ENCODE measurements at regions not wholly inside any gene's neighbourhood (a gene's known extent, or its start where the extent isn't known, plus 50 kb on each side); places are given as distances from the start of the nearest gene placed in this dataset.
A peak's percentile ranks its signal among the peaks of the same experiment; 100 is the strongest.

DNA sequence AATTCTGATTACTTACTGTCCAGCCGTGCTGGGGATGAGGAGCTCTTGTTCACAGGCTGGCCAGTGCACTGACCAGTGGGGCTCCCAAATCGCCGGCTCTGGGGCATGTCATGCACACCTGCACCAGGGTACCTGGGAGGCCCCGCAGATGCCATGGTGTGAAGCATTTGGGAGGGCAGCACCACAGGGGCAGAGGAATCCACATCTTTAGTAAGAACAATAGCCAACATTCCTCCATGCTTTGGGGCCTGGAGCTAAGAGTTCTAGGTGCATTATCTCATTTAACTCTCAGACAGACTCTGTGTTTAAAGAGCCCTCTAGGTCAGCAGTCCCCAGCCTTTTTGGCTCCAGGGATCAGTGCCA lies 104.2 kb downstream of the ACKR3 start:
- DNase-seq: no peak

DNA sequence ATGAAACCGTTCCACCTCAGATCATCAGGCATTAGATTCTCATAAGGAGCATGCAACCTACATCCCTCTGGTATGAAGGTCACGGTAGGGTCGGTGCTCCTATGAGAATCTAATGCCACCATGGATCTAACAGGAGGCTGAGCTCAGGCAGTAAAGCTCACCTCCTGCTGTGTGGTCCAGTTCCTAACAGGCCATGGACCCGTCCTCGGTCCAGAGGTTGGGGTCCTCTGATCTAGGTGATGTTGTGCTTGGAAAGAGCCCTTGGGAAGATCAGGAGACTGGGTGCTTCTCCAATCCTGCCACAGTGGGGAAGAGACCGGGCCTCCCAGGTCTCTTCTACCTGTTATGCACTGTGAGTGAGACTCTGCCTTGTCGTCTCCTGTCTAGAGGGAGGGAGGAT lies 104.6 kb downstream of the ACKR3 start:
- no peak for DNase-seq

DNA sequence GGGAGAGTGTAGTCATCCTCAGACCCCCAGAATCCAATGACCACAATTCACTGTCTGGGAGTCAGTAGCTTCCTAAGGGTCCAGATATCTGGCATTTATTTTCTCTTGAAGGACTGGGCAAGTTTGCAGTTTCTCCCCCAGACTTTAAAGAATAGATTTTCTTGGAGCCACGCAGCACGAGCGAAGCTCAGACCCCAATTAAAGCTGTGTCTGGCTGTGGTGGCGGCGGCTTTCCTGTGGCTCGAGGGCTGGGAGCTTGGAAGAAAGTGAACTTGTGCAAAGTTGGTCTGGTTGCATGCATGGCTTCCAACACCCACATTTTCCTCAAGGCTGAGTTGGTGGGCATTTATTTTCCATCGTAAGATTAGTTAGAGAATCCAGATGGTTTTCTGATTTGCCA lies 105.0 kb downstream of the ACKR3 start:
- no peak for DNase-seq

DNA sequence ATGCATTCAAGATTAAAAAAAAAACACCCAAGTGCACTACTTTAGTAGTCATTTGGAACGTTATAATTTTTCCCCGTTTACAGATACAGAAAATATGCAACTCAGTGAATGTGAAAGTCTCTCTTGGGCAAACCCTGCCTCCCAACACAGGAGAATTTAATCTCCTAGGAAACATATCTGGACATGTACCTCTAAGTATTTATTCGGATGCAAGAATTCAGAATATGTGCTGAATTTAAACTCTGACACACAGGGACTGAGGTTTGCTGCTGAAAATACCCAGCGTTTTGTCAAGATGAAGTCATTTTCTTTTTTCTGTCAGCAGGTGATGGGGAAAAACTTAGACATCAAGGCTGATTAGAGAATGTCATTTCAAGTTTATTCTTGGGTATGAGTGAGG lies 105.4 kb downstream of the ACKR3 start:
- no peak for DNase-seq

DNA sequence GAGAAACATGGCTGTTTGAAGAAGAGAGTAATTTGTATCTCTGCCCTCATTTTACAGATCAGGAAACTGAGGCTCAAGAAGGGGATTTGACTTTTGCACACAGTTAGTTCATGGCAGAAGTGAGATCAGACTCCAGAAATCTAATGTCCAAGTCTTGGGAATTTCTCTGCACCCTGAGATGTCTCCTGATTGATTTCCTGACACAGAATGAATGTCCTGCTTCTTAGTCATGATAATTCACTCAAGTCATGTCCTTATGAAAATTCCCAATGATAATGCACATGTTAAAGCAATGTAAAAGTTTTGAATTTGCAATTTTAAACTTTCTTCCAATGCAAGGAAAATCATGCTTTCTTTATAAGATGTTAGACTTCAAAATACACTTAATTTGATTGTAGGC lies 105.9 kb downstream of the ACKR3 start:
- DNase-seq: no peak

DNA sequence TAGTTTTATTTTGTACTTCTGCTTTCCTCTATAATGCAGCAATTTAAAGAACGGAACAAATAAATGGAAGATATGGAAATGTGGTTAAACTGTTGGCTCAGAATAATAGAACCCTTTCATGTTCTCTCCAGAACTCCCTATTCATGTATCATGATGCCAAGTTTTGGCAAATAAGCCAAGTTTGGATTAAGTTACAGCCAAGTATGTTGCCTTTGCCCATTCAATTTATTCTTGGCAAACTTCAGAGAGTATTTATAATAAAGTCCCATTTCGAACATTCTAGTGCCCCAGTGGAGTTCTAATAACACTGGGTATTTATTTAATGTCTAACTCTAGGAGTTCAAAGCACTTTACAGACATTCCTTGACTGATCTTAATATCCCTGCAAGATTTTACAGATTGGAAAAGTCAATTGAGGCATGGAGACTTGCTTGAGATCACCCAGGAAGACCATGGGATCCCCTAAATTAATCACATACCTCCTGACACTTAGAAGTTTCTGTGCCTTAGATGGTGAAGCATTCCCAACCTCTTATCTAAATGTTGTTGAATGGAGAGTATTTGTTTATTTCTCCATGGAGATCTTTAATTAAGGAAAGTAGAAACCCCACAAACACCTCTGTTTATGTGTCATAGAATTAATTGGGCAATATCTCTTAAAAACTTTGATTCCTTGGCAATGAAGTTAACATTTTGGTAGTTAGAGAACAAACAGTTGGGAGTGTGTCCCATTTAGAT lies 106.7 kb downstream of the ACKR3 start:
- no peak for DNase-seq

DNA sequence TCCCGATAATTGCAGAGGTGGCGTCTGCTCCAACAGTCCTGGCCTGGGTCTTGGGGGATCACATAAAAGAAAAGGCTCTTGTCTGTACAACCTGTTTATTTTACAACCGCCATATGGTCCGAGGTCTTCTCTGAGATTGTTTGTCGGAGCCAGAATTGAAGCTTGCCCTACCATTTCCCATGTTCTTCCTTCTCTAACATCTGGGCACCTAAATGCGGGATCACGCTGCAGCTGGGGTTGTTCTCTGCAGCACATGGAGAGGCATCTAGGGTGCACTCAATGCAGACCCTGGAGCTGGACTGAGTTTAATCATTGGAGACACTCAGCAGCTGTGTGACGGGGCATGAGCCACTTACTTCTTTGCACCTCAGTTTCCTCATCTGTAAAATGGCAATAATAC lies 107.7 kb downstream of the ACKR3 start:
- no peak for DNase-seq

DNA sequence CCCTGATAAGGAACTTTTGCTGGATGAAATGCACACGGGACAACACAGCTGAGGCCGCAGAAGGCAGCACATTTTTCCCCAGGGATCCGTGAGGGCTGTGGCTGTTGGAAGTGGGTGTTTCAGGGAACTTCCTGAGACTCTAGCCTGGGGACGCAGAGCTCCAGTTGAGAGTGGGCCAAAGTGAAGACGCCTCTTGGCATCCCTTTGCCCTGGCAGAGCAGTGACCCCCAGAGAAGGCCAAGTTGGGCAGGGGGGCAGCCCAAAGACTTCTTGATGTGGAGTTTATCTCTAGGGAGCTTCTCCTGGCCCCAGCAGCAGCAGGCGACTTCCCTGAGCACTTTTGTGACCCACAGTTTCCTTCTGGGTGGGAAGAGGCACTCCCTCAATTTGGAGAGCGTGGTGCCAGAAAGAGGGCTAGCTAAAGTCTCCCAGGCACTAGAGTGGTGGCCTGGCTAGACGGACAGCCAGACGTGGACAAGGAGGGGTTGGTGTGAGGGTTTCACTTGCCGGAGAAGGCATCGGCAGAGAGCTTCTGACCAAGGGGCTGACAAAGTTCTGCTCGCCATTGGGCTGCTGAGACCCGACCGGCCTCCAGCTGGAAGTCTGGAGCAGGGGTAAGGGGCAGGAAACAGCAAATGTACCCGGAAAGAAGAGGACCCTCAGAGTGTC lies 108.8 kb downstream of the ACKR3 start:
- no peak for DNase-seq

DNA sequence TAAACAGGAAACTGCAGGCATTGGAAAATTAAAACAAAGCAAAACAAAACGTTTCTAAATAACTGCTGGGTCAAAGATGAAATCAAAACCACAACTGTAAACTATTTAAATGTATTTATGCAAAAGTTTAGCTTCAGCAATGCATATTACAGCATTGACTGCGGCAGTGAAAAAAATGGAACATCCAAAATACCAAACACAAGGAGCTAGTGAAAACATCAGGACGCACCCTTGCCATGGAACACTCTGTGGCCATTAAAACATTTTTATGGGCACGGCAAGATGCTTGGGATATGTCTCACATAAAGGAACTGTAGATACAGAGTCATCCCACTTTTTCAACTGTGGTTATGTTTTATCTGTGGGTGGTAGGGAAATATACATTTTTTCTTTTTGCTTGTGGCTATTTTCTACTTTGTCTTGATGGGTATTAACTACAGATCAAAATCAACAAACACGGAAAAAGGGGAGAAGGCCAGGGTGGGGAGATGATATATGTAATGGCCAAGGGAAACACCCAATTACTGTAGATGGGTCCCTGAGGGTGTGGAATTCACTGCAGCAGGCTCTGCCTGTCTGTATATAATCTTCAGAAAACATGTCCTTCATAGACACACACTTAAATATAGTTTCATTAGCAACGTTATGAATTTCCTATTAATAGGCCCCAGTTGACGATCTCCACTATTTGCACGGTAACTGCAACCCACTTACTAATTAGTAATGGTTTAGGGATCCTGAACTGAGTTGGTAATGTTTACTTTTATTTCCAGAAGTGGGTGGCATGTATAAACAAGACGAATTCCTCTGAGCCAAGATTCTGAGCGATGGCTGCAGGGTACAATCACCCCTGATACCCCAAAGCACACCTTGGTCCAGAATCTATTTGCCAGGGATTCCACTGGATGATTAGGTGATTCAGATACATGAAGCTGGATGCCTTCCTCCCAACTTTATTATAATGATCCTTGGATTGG lies 110.5 kb downstream of the ACKR3 start:
- no peak for DNase-seq

DNA sequence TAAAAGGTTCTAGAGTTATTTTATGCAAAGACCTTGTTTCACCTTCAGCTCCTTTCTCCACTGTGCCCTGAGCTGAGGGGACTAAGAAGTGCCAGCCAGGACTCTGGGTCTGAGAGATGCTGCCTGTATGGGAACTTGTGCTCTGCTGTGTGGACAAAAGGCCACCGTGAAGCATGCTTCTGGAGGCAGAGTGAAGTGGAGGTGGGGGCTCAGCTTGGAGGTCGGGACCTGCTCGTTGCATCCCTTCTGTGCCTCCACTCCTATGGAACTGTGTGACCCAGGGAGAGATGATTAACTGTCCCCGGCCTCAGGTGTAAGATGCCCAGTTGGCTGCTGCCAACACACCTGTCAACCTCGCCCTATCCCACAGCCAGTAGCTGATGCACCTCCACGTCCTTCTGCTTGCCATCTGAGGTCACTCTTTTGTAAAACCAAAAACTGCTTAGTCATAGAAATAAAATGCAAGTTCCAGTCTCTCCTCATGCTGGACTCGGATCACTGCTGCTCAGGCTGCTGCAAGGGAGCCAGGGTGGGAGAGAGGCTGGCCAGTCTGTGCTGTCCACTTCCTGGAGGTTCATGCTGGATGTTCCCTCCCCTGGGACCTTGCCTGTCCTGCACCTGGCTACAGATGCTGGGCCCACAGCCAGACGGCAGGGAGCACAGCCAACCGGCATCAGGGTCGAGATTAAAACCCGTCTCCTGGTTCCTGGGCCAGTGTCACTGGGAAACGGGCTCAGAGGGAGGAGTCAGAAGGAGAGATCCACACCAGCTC lies 113.2 kb downstream of the ACKR3 start:
- no peak for DNase-seq

DNA sequence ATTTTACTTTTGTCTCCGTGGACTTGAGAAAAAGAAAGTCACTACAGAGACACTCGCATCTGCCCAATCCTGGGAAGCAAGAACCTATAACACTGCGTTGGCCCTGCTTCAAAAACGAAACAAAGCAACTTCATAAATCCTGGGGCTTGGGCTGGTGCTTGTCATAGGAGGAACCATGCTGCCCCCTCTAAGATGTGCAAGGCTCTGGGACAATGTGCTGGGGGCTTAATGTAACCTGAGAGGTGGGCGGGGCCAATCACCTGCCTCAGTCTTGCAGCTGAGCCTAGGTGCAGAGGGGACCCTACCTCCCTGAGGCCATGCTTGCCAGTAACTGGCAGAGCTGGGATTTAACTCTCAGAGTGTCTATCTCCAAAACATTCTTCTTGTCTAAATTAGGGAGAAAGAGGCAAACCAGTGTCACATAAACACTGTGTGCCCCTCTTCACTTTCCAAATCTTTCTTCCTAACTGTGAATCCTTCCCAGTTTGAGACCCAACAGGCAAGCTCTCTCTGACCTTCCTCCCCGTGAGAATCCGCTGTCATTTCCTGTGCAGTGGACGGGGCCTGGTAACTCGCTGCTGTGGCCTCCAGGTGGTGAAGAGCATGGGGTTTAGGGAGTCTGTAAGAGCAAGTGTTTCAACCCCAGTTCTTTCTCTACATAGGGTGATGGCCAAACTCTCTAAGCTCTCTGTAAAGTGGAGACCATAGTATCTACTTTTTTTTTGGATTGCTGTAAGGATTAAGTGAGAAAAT lies 115.1 kb downstream of the ACKR3 start:
- DNase-seq: no peak

DNA sequence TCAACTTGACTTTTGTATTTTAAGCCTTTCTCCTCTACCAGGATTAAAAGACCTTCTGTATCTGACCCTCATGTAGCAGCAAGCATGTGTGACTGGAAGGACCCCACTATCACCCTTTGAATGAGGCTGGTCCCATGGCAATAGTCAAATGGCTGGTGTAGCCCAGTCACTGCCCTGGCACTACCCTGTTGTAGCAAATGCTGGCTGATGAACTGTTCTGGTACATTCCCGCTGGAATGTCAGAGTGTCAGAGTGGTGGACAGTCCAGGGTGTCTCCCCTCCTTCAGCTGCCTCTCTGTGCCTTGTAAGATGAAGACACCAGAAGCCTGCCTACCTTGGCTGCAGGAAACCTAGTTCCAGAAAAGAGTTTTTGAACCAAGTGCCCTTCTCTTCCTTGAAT lies 115.7 kb downstream of the ACKR3 start:
- DNase-seq: no peak

DNA sequence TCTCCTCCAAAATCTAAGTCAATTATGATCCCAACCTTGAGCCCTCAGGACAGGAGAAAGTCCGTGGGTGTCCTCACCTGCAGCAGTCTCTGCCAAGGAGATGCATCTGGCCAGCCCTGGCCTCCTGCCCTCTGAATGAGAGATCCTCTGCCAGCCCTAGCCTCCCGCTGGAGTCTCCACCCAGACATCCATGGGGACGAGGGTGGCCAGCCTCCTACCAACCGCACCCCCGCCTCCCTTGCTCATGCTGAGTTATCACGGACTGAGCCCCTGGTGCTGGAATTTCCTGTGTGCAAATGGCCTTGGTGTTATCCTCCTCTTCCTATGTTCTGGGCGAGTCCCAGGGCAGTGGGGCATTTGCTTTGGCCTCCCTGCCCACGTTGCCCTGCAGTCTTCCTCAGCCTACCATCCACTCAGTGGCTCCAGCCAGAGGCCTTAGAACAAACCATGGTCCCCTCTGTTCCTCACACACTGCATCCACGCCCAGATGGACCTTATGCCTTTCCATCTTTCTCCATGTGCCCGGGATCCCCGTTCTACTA lies 116.4 kb downstream of the ACKR3 start:
- DNase-seq: no peak

DNA sequence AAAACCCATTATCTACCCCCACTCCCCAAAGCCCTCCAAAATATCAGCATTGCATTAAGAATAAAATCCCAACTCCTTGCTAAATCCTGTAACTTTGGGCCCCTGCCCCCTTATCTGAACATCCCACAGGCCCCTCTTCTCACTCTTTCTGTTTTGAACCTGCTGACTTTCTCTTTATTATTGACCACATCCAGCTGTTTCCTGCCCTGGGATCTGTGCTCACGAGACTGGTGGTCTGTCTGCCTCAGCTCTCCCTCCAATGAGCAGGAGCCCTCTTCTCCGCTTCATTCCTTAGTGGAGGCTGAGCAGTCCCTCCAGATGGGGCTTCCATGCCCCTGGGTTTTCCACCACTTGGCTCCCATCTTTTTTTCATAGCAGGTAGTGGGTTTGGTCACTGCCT lies 116.9 kb downstream of the ACKR3 start:
- peak; percentile 58 for DNase-seq

DNA sequence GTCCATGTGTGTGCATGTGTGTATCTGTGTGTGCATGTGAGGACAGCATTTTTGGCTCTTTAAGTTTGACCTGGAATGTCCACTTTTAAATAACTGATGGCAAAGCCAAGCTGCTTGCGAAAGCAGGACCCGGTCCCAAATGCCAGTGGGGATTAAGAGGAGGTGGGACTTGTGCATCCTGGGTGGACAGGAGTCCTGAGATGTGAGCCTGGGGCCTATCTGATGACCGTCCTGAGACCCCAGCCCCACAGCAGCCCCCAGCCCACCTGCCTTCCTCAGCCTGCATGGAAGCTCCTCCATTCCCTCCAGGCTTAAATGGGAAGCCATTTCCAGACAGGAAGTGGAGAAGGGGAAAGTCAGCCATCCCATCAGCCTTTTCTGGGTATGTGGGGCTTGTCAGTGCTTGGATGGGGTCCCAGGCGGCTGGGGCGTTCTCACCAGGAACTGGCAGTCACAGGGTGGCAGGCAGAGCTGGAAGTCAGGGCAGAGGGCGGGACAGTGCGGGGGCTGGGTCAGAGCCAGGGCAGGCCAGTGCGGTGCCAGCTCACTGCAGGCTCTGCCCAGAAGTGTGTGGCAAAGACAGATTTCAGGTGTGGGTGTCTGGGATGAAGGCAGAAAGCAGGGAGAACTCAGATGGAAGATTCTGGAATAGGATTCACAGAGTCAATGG lies 117.8 kb downstream of the ACKR3 start:
- DNase-seq: no peak

DNA sequence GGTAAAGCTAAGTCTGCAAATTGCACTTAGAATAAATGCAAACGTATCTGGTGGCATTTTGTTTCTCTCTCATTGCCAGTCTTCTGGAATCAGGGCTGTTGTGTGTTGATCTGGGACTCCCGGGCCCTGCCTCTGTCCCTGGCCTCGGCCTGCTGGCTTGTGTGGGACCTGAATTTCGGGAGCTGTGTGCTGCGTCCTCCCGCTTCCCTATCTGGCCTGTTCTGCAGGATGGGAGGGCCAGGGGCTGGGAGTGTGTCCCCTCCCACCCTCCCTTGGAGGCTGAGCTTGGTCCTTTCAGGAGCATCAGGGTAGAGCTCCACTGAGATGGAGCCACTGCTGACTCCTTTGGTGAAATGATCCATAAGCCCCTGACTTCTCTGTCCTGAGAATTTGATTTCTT lies 118.5 kb downstream of the ACKR3 start:
- DNase-seq: no peak

DNA sequence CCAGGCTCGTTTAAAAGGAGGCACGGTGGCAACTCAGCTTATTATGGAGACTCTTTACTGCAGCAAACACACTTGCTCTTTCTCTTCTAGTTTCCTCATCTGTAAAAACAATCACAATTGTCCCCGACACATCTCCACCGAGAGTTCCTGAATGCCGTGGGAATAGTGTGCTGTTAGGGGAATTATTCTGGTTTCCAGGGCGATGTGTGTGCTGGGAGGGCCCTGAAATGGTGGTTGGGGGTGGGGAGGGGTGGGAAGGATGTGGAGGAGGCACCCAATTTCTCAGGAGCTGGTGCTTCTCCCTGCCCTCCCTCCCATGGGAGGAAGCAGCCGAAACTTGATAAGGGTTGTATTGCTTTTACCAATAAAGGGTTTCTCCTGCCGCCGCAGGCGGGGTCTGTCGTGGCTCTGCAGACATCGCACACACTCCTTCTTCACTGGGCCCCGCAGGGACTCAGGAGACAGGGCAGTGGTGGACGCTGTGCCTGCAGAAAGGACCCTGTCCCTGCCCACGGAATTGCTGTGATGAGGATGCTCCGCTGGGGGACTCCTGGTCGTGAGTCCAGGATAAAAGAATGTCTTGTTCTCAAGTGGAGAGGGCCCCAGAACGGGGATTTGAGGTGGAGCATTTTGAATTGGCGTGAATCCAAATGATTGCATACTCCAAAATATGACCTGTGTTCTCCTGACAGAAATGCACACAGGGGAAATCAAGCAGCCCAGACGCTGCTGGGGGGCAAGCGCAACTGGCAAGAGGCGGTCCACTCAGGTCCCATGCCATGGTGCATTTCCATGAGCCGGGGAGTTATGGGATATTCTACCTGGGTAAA lies 119.2 kb downstream of the ACKR3 start:
- no peak for DNase-seq

DNA sequence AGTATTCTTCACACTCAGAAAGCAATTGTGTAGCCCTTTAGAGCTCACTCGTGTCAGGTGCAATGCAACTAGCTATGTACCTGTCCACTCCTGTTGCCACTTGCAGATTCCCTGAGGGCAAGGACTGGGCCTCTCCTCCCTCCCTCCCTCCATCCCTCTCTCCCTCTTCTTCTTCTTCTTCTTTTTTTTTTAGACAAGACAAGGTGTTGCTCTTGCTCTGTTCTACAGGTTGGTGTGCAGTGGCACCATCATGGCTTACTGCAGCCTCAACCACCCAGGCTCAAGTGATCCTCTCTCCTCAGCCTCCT lies 119.7 kb downstream of the ACKR3 start:
- DNase-seq: no peak

DNA sequence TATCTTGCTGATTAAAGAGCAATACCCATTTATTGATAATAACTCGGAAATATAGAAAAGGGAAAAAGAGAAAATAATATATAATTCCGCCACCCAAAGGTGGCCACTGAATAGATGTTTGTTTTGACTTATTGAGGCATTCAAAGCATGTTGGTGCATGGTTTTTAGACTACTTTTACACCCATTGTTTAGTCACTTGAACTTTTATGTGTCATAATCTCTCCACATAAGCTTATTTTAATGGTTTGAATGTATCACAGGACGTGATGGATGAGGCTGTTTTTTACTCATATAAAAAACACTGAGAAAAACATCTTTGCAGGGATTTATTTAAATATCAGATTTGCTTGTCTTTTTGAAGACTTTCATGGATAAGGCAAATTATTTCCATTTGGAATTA lies 120.4 kb downstream of the ACKR3 start:
- no peak for DNase-seq

DNA sequence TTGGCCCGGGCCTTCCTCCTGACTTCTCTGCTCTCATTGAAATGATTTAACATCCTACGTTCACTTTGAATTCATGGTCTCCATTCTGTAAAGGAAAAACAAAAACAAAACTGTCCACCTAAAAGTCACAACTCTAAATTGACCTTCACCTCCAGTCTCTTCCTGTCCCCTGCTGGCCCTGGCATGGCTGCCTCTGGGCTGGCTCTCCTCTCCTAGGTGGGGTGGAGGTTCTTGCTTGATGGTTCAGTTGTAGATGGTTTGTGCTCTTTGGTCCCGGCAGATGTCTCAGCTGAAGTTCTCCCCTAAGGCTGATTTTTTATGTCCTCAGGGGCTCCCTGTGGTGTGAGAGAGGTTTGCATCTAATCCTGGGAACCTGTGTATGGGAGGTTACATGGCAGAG lies 121.1 kb downstream of the ACKR3 start:
- DNase-seq: no peak
